ENCODE measurements at regions not wholly inside any gene's neighbourhood (a gene's known extent, or its start where the extent isn't known, plus 50 kb on each side); places are given as distances from the start of the nearest gene placed in this dataset.

DNA sequence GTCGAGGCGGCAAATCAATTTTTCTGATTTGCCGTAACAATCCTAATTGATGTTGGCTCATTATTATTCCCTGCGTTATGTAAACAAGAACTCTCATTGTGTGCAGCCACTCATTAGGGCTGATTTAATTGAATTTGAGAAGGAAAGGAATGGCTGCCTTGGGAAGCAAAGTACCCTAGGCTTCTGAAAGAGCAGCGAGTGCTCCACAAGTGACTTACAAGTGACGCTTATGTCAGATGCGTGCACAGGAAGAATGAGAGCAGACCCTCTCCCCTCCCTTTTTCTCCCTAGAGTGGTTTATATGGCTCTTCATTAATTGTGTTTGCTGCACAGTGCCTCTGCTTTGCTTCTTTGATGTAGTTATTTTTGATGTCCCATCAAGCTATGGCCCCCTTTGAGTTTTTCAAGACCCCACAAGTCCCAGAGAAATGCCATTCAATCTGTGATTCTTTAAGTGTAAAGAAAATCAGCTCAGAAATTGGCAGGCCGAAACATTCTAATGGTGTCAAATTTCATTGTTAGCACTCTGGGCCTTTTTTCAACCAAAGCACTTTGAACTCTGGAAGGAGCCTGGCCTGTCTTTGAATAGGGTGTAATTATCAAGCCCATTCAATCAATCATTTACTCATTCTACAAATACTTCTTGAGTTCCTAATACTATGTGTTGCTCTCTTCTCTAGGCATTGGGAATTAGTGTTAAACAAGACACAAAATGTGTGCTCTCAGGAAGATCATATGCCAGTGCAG lies 86.8 kb upstream of the VAV3 start:
- intact Hi-C loops (cut with micrococcal nuclease), result no loop called here
- no peak for DNase-seq
- Histone ChIP-seq H3K4me3 (peak overlapping the region; percentile 27), H3K4me1 (peaks cover 37% of the 10 kb centered on the region), H3K27ac (replicated peaks) (peak overlapping the region; percentile 74), H3K27me3 (ENCODE audit: low read depth) (no peaks in the 10 kb centered on the region), H3K9me3 (replicated peaks) (no peaks in the 10 kb centered on the region), H3K36me3 (no peaks in the 10 kb centered on the region)
- TF ChIP-seq, protein P1, sequence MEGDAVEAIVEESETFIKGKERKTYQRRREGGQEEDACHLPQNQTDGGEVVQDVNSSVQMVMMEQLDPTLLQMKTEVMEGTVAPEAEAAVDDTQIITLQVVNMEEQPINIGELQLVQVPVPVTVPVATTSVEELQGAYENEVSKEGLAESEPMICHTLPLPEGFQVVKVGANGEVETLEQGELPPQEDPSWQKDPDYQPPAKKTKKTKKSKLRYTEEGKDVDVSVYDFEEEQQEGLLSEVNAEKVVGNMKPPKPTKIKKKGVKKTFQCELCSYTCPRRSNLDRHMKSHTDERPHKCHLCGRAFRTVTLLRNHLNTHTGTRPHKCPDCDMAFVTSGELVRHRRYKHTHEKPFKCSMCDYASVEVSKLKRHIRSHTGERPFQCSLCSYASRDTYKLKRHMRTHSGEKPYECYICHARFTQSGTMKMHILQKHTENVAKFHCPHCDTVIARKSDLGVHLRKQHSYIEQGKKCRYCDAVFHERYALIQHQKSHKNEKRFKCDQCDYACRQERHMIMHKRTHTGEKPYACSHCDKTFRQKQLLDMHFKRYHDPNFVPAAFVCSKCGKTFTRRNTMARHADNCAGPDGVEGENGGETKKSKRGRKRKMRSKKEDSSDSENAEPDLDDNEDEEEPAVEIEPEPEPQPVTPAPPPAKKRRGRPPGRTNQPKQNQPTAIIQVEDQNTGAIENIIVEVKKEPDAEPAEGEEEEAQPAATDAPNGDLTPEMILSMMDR (IDR thresholded peaks at IDR 0.05; ENCODE audit: borderline replicate concordance), result no peak

DNA sequence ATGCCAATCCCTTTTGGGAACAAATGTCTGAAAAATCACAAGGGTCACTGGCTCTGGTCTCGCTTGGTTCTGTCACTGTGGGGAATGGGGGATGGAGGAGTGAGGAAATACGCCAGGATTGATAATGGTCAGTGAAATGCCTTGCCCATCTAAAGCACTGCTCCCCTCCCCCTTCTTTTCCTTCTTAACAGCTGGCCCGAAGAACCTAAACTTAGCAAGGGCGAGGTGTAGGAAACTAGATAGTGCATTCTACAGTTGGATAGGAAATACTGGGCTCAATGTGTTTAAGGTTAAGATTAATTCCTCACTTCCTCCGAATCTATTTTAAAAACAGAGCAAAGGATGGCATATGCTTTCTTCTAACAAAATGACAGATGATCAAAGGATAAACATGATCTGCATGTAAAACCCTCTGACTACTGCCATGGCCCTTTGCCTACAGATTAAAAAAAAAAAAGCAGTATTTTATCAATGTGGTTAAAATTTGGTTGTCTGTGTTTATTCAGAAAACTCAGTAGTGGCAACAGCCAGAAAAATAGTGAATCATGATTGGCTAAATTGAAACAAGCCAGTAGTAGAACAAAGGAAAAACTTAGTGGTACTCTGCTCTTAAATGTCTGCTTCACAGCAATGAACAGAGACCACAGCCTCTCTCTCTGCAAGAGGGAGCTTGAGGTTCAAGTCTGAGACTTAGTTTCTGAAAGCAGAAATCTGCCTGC lies 86.1 kb upstream of the VAV3 start:
- DNase-seq, result no peak
- peak overlapping the region; percentile 74 for H3K27ac ChIP-seq (replicated peaks)
- peak overlapping the region; percentile 27 for H3K4me3 ChIP-seq
- peaks cover 37% of the 10 kb centered on the region for H3K4me1 ChIP-seq
- intact Hi-C loops (cut with micrococcal nuclease), result no loop called here
- no peaks in the 10 kb centered on the region for H3K36me3 ChIP-seq
- H3K27me3 ChIP-seq (ENCODE audit: low read depth), result no peaks in the 10 kb centered on the region
- TF ChIP-seq, protein P1 (IDR thresholded peaks at IDR 0.05; ENCODE audit: borderline replicate concordance), result no peak
- no peaks in the 10 kb centered on the region for H3K9me3 ChIP-seq (replicated peaks)

- intact Hi-C loops (cut with micrococcal nuclease), result no loop called here
- DNase-seq, result peak; percentile 18
- Histone ChIP-seq H3K4me1 (peaks cover 37% of the 10 kb centered on the region), H3K4me3 (peak overlapping the region; percentile 27), H3K9me3 (replicated peaks) (no peaks in the 10 kb centered on the region), H3K27ac (replicated peaks) (peak overlapping the region; percentile 74), H3K36me3 (no peaks in the 10 kb centered on the region), H3K27me3 (ENCODE audit: low read depth) (no peaks in the 10 kb centered on the region)
- TF ChIP-seq, protein P1 (IDR thresholded peaks at IDR 0.05; ENCODE audit: borderline replicate concordance), result no peak
Measured at GRCh38 chr1:108050158-108050557, 85.2 kb upstream of the VAV3 start.

GRCh38 chr1:108049178-108049819 lies 84.3 kb upstream of the VAV3 start:
- intact Hi-C loops (cut with micrococcal nuclease), result no loop called here

More at GRCh38 chr1:108049178-108049819, 84.3 kb upstream of the VAV3 start:
- Histone ChIP-seq H3K9me3 (replicated peaks) (no peaks in the 10 kb centered on the region), H3K36me3 (no peaks in the 10 kb centered on the region), H3K27ac (replicated peaks) (peak overlapping the region; percentile 74), H3K27me3 (ENCODE audit: low read depth) (no peaks in the 10 kb centered on the region), H3K4me3 (no peak overlapping the region), H3K4me1 (peaks cover 37% of the 10 kb centered on the region)
- DNase-seq, result peak; percentile 41
- TF ChIP-seq, protein P1 (IDR thresholded peaks at IDR 0.05; ENCODE audit: borderline replicate concordance), result peak; percentile 57
